Hippocampal formation (tissue), 2 donors: ENCODE measurements at regions not wholly inside any gene's neighbourhood (a gene's known extent, or its start where the extent isn't known, plus 50 kb on each side); places are given as distances from the start of the nearest gene placed in this dataset.

ENCODE experiments used
- DNase-seq, 2 donors: peaks; one replicate each; lab custom pipeline; 2025; lab: John Stamatoyannopoulos, UW

- no peak for DNase-seq
Measured at GRCh38 chr2:228339525-228339924, 158.0 kb upstream of the SPHKAP start.

DNA sequence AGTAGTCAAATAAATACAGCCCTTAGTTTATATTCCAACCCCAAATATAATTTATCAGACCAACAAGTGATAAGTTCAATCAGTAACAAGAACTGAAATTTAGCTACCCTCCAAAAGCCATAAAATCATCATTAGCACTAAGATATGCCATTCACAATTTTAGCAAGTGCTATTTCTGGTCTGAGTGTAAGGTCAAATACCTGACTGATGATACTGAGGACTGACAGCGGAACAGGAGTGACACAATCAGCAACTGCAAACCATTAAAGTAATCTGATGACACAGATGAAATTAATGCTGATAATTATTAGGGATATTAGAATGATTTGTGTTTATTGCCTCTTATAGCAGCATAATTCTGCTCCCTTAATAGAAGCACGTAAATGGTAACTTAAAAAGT lies 152.7 kb upstream of the SPHKAP start:
- DNase-seq: no peak

DNA sequence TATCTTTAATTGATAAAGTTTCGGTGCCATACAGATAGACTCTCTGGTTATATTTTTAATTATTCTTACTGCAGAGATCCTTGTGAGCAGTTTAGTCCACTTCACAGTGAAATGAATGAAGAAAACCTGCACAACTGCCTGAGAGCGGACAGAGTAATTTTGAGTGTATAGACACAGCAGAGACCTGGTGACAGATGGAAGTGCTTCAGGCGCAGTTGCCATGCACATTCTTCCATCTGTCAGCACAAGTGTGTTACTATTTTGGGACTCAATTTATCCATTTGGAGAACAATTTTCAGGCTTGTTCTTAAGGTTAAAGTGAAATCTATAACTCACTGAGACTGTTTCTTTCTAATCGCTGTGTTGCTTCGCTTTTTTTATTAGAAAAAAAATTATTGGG lies 147.8 kb upstream of the SPHKAP start:
- DNase-seq: peak in 1 of 2 donors; percentile 24

GRCh38 chr2:228321015-228321414 lies 139.5 kb upstream of the SPHKAP start:
- no peak for DNase-seq

- DNase-seq: no peak
Measured at GRCh38 chr2:228318218-228318617, 136.7 kb upstream of the SPHKAP start.

- DNase-seq: no peak
Measured at GRCh38 chr2:228312172-228312571, 130.7 kb upstream of the SPHKAP start.

- DNase-seq: no peak
Measured at GRCh38 chr2:228303960-228304359, 122.5 kb upstream of the SPHKAP start.

DNA sequence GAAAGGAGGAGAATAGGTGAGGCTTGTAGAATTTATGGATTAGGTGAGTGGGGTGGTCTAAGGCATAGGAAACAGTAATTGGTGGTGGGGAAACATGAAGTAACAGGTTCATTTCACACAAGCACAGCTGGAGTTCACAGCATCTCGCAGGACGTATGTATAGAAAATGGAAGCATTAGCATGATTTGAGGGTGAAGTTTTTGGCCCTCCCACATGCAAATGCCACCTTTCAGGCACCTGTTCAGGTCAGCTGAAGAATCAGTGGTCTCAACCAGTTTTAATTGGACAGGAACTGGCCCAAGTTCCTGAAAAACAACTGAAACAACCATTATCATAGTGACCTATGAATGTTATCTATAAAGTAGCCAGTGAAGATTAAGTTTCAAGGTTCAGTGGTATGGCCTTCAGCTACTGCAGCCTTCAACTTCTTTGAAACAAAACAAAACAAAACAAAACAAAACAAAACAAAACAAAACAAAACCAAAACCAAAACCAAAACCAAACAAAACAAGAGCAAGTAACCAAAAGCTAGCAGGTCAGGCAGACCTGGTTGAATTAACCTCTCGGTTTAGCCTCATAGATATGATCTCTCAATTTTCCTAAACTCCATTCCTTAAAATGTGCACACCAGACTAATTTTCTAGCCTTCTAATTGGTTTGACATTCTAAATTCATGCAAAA lies 102.1 kb upstream of the SPHKAP start:
- DNase-seq: no peak

DNA sequence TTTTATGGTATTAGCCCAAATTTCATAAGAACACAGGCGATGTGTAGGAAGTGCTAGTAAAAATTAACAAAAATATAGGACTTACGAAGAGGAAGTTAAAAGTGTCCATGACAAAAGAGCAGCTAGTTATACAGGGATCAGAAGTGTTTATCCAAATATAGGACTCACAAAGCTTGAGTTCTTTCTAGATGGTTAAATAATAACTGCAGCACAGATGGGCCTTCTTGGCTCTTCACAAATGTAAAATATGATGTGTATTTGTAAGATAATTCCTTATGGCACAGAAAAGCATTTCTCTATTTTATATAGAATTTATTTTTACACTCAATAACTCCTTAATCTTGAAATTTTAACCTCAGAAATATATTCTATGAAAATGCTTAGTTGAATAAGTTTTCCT lies 100.9 kb upstream of the SPHKAP start:
- peak in 1 of 2 donors; percentile 10 for DNase-seq

- no peak for DNase-seq
Measured at GRCh38 chr2:228273159-228273558, 91.7 kb upstream of the SPHKAP start.

GRCh38 chr2:228269351-228269750 lies 87.9 kb upstream of the SPHKAP start:
- no peak for DNase-seq

DNA sequence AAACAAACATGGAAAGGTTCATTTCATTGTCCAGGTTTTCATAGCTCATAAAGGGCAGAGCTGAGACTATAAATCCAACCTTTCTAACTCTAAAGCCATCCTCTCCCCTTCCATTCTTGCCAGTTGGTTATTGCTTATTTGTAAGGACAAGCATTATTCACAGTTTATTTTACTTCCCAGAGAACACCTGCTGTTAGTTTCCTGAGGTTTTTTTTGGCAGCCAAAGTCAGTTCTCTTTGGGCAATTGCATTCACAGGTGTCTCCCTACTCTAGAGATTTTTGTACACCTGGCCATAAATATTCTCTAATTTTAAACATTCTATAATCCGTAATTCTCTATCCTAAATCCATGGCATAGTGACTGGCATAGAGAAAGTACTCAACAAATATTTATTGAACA lies 87.3 kb upstream of the SPHKAP start:
- no peak for DNase-seq

DNA sequence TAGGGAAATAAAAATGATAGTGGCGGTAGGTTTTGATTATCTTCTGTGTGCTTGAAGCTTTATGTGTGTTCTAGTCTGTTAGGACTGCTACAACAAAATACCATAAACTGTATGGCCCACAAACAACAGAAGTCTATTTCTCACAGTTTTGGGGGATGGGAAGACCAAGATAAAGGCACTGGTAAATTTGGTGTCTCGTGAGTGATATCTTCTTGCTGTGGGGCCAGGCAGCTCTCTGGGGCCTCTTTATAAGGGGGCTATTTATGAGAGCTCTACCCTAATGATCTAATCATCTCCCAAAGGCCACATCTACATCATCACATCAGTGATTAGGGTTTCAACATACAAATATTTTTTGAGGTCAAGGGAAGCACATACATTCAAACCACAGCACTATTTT lies 86.8 kb upstream of the SPHKAP start:
- DNase-seq: no peak

- DNase-seq: no peak
Measured at GRCh38 chr2:228263156-228263555, 81.7 kb upstream of the SPHKAP start.

GRCh38 chr2:228261546-228261945 lies 80.1 kb upstream of the SPHKAP start:
- no peak for DNase-seq

DNA sequence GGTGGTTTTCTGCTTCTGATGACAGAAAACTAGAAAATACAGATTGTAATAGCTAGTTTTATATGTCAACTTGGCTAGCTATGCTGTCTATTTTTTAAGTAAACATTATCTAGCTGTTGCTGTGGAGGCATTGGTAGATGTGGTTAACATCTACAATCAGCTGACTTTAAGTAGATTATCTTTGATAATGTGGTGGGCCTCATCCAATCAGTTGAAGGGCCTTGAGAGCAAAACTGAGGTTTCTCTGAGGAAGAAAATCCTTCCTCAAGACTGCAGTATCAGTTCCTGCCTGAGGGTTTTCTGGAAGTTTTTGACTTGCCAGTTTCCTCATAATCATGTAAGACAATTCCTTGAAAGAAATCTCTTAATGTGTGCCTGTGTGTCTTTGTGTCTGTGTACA lies 75.9 kb upstream of the SPHKAP start:
- DNase-seq: no peak

- no peak for DNase-seq
Measured at GRCh38 chr2:228253752-228254151, 72.3 kb upstream of the SPHKAP start.

GRCh38 chr2:228247335-228247734 lies 65.8 kb upstream of the SPHKAP start:
- DNase-seq: no peak

DNA sequence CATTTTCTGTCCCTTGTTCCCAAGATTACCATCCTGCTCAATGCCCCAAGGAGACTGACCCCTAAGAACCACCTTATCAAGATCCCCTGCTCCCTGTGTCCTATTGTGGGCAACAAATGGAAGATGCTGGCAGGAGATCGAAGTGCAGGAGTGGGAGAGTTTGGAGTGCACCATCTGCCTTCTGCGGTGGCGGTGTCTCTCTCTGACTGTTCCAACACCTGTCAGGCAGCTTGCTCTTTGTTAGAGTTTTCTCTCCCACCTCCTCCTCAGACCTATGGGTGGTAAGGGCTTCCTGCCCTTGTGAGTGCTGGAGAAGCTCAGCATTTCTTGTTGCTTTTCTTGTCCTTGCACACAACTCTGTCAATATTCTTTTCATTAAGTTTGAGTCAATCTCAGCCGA lies 64.1 kb upstream of the SPHKAP start:
- DNase-seq: no peak

DNA sequence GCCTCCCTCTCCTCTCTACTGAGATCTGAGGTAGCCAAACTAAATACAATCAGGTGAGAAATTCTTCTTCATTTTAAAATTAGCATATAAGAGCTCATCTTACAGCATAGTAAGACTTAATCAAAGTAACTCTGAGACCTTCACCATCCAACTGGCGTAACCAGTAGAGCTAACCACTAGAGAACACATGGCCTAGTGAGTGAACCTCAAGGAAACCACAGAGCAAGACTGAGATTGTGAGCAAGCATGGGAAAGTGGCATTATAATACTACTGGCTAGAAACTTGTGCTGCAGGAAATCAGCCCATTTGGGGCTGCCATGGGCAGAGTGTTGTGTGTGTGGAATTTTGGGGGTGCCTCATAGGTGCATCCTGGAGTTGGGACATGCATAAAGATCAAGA lies 61.1 kb upstream of the SPHKAP start:
- no peak for DNase-seq

DNA sequence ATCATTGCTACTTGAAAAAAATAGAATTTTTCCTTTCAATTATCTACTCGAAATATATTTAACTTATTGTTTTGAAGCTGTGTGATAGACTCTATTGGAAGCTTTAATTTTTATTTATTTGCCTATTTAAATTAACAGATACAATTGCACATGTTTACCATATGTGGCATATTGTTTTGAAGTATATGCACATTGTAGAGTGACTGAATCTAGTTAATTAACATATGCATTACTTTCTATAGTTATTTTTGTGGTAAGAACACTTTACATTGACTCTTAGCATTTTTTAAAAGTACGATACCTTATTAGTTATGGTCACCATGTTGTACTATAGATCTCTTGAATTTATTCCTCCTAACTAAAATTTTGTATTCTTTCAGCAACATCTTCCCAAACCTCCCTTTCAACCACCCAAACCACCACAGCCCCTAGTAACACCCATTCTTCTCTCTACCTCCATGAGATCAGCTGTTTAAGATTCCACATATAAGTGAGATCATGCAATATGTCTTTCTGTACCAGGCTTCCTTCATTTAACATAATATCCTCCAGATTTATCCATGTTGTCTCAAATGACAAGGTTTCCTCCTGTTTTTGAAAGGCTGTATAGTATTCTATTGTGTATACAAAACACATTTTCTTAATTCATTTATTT lies 58.5 kb upstream of the SPHKAP start:
- no peak for DNase-seq

GRCh38 chr2:228239207-228239906 lies 57.9 kb upstream of the SPHKAP start:
- no peak for DNase-seq
